CD8-positive, alpha-beta memory T cell (primary cell): ENCODE measurements at regions not wholly inside any gene's neighbourhood (a gene's known extent, or its start where the extent isn't known, plus 50 kb on each side); places are given as distances from the start of the nearest gene placed in this dataset.

Source experiments
- CTCF ChIA-PET: fragments of 350-600 bp; sonication (Branson Sonifier 250); formaldehyde crosslinking; loops from one replicate; lab custom pipeline; 2021; ENCODE audit warnings: antibody characterized with exemption; lab: Charles Lee
- POLR2A ChIA-PET: fragments of 350-600 bp; sonication (Branson Sonifier 250); formaldehyde crosslinking; loops from one replicate; lab custom pipeline; 2021; ENCODE audit warnings: antibody characterized with exemption; lab: Charles Lee
- DNase-seq, 5 donors: peaks; one replicate each; pipeline versions ENCODE4 v3.0.0 to v3.0.0-alpha.2; 2020 to 2022; ENCODE audit warnings: mixed read lengths in 1 of 5
- H3K27ac ChIP-seq: one replicate; pipeline ENCODE4 v1.7.0; 2013; ENCODE audit warnings: low read depth, mild to moderate bottlenecking, low read length, moderate library complexity
- H3K27me3 ChIP-seq: 2 replicates; pipeline ENCODE4 v1.7.0; 2013; ENCODE audit warnings: low read length, mild to moderate bottlenecking; ENCODE audit not compliant: insufficient read depth, poor library complexity, severe bottlenecking
- H3K36me3 ChIP-seq: 2 replicates; pipeline ENCODE4 v1.7.0; 2013; ENCODE audit warnings: mild to moderate bottlenecking, low read length, moderate library complexity; ENCODE audit not compliant: insufficient read depth
- H3K4me1 ChIP-seq: 2 replicates; pipeline ENCODE4 v1.7.0; 2013; ENCODE audit warnings: mild to moderate bottlenecking, low read length, moderate library complexity; ENCODE audit not compliant: insufficient read depth
- H3K4me3 ChIP-seq: 2 replicates; pipeline ENCODE4 v1.7.0; 2013; ENCODE audit warnings: mild to moderate bottlenecking, low read length
- H3K9me3 ChIP-seq: 2 replicates; pipeline ENCODE4 v1.7.0; 2013; ENCODE audit warnings: mild to moderate bottlenecking, low read length
- H3K27ac Mint-ChIP-seq, 8 donors: one replicate each; pipeline ENCODE4 v1.8.0; 2020 to 2021; ENCODE audit warnings: mixed read lengths in 8 of 8, mild to moderate bottlenecking in 6 of 8, inconsistent platforms in 3 of 8, moderate library complexity in 3 of 8
- H3K27me3 Mint-ChIP-seq, 2 donors: one replicate each; pipeline ENCODE4 v1.8.0; 2020 to 2021; ENCODE audit warnings: mixed read lengths in 2 of 2, mild to moderate bottlenecking in 1 of 2, moderate library complexity in 1 of 2
- H3K36me3 Mint-ChIP-seq, 3 donors: one replicate each; pipeline ENCODE4 v1.8.0; 2020 to 2021; ENCODE audit warnings: mixed read lengths in 3 of 3, inconsistent platforms in 1 of 3, mild to moderate bottlenecking in 1 of 3
- H3K4me1 Mint-ChIP-seq, 3 donors: one replicate each; pipeline ENCODE4 v1.8.0; 2020 to 2021; ENCODE audit warnings: mixed read lengths in 3 of 3, inconsistent platforms in 1 of 3, mild to moderate bottlenecking in 1 of 3
- H3K4me3 Mint-ChIP-seq, 7 donors: one replicate each; pipeline ENCODE4 v1.8.0; 2020 to 2021; ENCODE audit warnings: mixed read lengths in 7 of 7, mild to moderate bottlenecking in 6 of 7, moderate library complexity in 4 of 7, inconsistent platforms in 2 of 7
- H3K9me3 Mint-ChIP-seq, 5 donors: one replicate each; pipeline ENCODE4 v1.8.0; 2020 to 2022; ENCODE audit warnings: mixed read lengths in 5 of 5, mild to moderate bottlenecking in 3 of 5, moderate library complexity in 2 of 5, inconsistent platforms in 1 of 5

GRCh38 chrY:19067435-19067834, 293.9 kb upstream of the HSFY2 start:
- no peak overlapping the region for H3K4me3 ChIP-seq
- H3K36me3 ChIP-seq = no peaks in the 10 kb centered on the region
- no peaks in the 10 kb centered on the region for H3K4me1 ChIP-seq
- no peak for DNase-seq
- H3K27me3 ChIP-seq = no peaks in the 10 kb centered on the region
- no peaks in the 10 kb centered on the region for H3K9me3 ChIP-seq
- no peaks in the 10 kb centered on the region for H3K9me3 Mint-ChIP-seq
- POLR2A ChIA-PET = no interaction called here
- no peaks in the 10 kb centered on the region for H3K27me3 Mint-ChIP-seq
- CTCF ChIA-PET = no interaction called here
- no peak overlapping the region for H3K27ac Mint-ChIP-seq
- no peak overlapping the region for H3K27ac ChIP-seq
- H3K4me1 Mint-ChIP-seq = no peaks in the 10 kb centered on the region
- no peaks in the 10 kb centered on the region for H3K36me3 Mint-ChIP-seq
- H3K4me3 Mint-ChIP-seq = no peak overlapping the region

- no peak for DNase-seq
- H3K27ac ChIP-seq = no peak overlapping the region
- no peaks in the 10 kb centered on the region for H3K9me3 ChIP-seq
- H3K4me1 ChIP-seq = no peaks in the 10 kb centered on the region
- no peak overlapping the region for H3K27ac Mint-ChIP-seq
- no peaks in the 10 kb centered on the region for H3K27me3 ChIP-seq
- no peaks in the 10 kb centered on the region for H3K9me3 Mint-ChIP-seq
- H3K4me3 ChIP-seq = no peak overlapping the region
- H3K4me3 Mint-ChIP-seq = no peak overlapping the region
- no peaks in the 10 kb centered on the region for H3K36me3 ChIP-seq
- H3K4me1 Mint-ChIP-seq = no peaks in the 10 kb centered on the region
- ChIA-PET POLR2A (no interaction called here), CTCF (no interaction called here)
- H3K27me3 Mint-ChIP-seq = no peaks in the 10 kb centered on the region
- H3K36me3 Mint-ChIP-seq = no peaks in the 10 kb centered on the region
These were observed 293.1 kb upstream of the HSFY2 start for GRCh38 chrY:19066447-19067190.

GRCh38 chrY:19065119-19065518, 291.6 kb upstream of the HSFY2 start:
- CTCF ChIA-PET = no interaction called here
- Mint-ChIP-seq H3K4me1 (no peaks in the 10 kb centered on the region), H3K4me3 (no peak overlapping the region), H3K36me3 (no peaks in the 10 kb centered on the region), H3K27me3 (no peaks in the 10 kb centered on the region), H3K27ac (no peak overlapping the region), H3K9me3 (no peaks in the 10 kb centered on the region)
- POLR2A ChIA-PET = no interaction called here
- Histone ChIP-seq H3K9me3 (no peaks in the 10 kb centered on the region), H3K27ac (no peak overlapping the region), H3K4me3 (no peak overlapping the region), H3K27me3 (no peaks in the 10 kb centered on the region), H3K4me1 (no peaks in the 10 kb centered on the region), H3K36me3 (no peaks in the 10 kb centered on the region)
- no peak for DNase-seq

GRCh38 chrY:19059733-19060132, 286.2 kb upstream of the HSFY2 start:
- Mint-ChIP-seq H3K27ac (no peak overlapping the region), H3K27me3 (no peaks in the 10 kb centered on the region), H3K36me3 (no peaks in the 10 kb centered on the region), H3K9me3 (no peaks in the 10 kb centered on the region), H3K4me1 (no peaks in the 10 kb centered on the region), H3K4me3 (no peak overlapping the region)
- H3K36me3 ChIP-seq = no peaks in the 10 kb centered on the region
- DNase-seq = no peak
- H3K27me3 ChIP-seq = no peaks in the 10 kb centered on the region
- no peaks in the 10 kb centered on the region for H3K4me1 ChIP-seq
- no peaks in the 10 kb centered on the region for H3K9me3 ChIP-seq
- no peak overlapping the region for H3K27ac ChIP-seq
- POLR2A ChIA-PET = no interaction called here
- CTCF ChIA-PET = no interaction called here
- H3K4me3 ChIP-seq = no peak overlapping the region

GRCh38 chrY:19058831-19059370, 285.4 kb upstream of the HSFY2 start:
- CTCF ChIA-PET = no interaction called here
- H3K4me3 Mint-ChIP-seq = no peak overlapping the region
- no peaks in the 10 kb centered on the region for H3K36me3 ChIP-seq
- H3K4me3 ChIP-seq = no peak overlapping the region
- no peaks in the 10 kb centered on the region for H3K4me1 ChIP-seq
- H3K9me3 Mint-ChIP-seq = no peaks in the 10 kb centered on the region
- no peak for DNase-seq
- POLR2A ChIA-PET = no interaction called here
- no peaks in the 10 kb centered on the region for H3K4me1 Mint-ChIP-seq
- no peaks in the 10 kb centered on the region for H3K27me3 Mint-ChIP-seq
- H3K27ac ChIP-seq = no peak overlapping the region
- H3K9me3 ChIP-seq = no peaks in the 10 kb centered on the region
- no peaks in the 10 kb centered on the region for H3K36me3 Mint-ChIP-seq
- H3K27me3 ChIP-seq = no peaks in the 10 kb centered on the region
- no peak overlapping the region for H3K27ac Mint-ChIP-seq

GRCh38 chrY:19056138-19056469, 282.6 kb upstream of the HSFY2 start:
- POLR2A ChIA-PET = no interaction called here
- Mint-ChIP-seq H3K27ac (no peak overlapping the region), H3K36me3 (no peaks in the 10 kb centered on the region), H3K27me3 (no peaks in the 10 kb centered on the region), H3K4me1 (no peaks in the 10 kb centered on the region), H3K9me3 (no peaks in the 10 kb centered on the region), H3K4me3 (no peak overlapping the region)
- no peaks in the 10 kb centered on the region for H3K4me1 ChIP-seq
- no peaks in the 10 kb centered on the region for H3K27me3 ChIP-seq
- no peak overlapping the region for H3K27ac ChIP-seq
- no peaks in the 10 kb centered on the region for H3K9me3 ChIP-seq
- CTCF ChIA-PET = no interaction called here
- no peaks in the 10 kb centered on the region for H3K36me3 ChIP-seq
- H3K4me3 ChIP-seq = no peak overlapping the region
- DNase-seq = no peak

GRCh38 chrY:19055232-19056137, 281.9 kb upstream of the HSFY2 start:
- ChIA-PET POLR2A (no interaction called here), CTCF (no interaction called here)
- no peaks in the 10 kb centered on the region for H3K27me3 ChIP-seq
- no peaks in the 10 kb centered on the region for H3K27me3 Mint-ChIP-seq
- H3K4me3 ChIP-seq = no peak overlapping the region
- H3K9me3 Mint-ChIP-seq = no peaks in the 10 kb centered on the region
- no peaks in the 10 kb centered on the region for H3K36me3 ChIP-seq
- no peaks in the 10 kb centered on the region for H3K36me3 Mint-ChIP-seq
- no peaks in the 10 kb centered on the region for H3K4me1 ChIP-seq
- H3K27ac ChIP-seq = no peak overlapping the region
- DNase-seq = no peak
- no peak overlapping the region for H3K27ac Mint-ChIP-seq
- no peaks in the 10 kb centered on the region for H3K4me1 Mint-ChIP-seq
- H3K4me3 Mint-ChIP-seq = no peak overlapping the region
- H3K9me3 ChIP-seq = no peaks in the 10 kb centered on the region

- CTCF ChIA-PET = no interaction called here
These were observed 280.3 kb upstream of the HSFY2 start for GRCh38 chrY:19053806-19054205.

More at GRCh38 chrY:19053806-19054205, 280.3 kb upstream of the HSFY2 start:
- H3K27ac Mint-ChIP-seq = no peak overlapping the region
- POLR2A ChIA-PET = no interaction called here
- H3K4me3 Mint-ChIP-seq = no peak overlapping the region
- Histone ChIP-seq H3K9me3 (no peaks in the 10 kb centered on the region), H3K4me1 (no peaks in the 10 kb centered on the region), H3K4me3 (no peak overlapping the region), H3K27ac (no peak overlapping the region), H3K27me3 (no peaks in the 10 kb centered on the region), H3K36me3 (no peaks in the 10 kb centered on the region)
- no peaks in the 10 kb centered on the region for H3K36me3 Mint-ChIP-seq
- H3K9me3 Mint-ChIP-seq = no peaks in the 10 kb centered on the region
- no peak for DNase-seq
- H3K27me3 Mint-ChIP-seq = no peaks in the 10 kb centered on the region
- H3K4me1 Mint-ChIP-seq = no peaks in the 10 kb centered on the region
